BJ (cell line): ENCODE measurements at regions not wholly inside any gene's neighbourhood (a gene's known extent, or its start where the extent isn't known, plus 50 kb on each side); places are given as distances from the start of the nearest gene placed in this dataset.

Source experiments
- CTCF ChIA-PET: fragments of 350-600 bp; formaldehyde crosslinking; extraction: SDS; loops from one replicate; lab custom pipeline; 2021; ENCODE audit warnings: antibody characterized with exemption, inconsistent platforms; lab: Yijun Ruan, JAX
- POLR2A ChIA-PET: fragments of 300-600 bp; sonication (Branson Sonifier 250); formaldehyde crosslinking; extraction: SDS; loops from one replicate; lab custom pipeline; 2021; ENCODE audit warnings: antibody characterized with exemption; lab: Charles Lee
- DNase-seq: peaks from one replicate; pipeline ENCODE4 v3.0.0-alpha.2; 2011; ENCODE audit warnings: low read depth
- H3K27me3 ChIP-seq: 2 replicates; pipeline ENCODE4 v1.6.0; 2011; ENCODE audit warnings: low read length; ENCODE audit not compliant: control insufficient read depth, insufficient read depth
- H3K36me3 ChIP-seq: 2 replicates; pipeline ENCODE4 v1.5.1; 2011; ENCODE audit warnings: low read length; ENCODE audit not compliant: control insufficient read depth, insufficient read depth
- H3K4me3 ChIP-seq: 2 replicates; pipeline ENCODE4 v1.5.1; 2011; ENCODE audit warnings: low read depth, mild to moderate bottlenecking, control low read depth, low read length
- CTCF ChIP-seq: IDR thresholded peaks from 2 replicates; pipeline ENCODE4 v1.5.1; 2011; ENCODE audit warnings: low read depth, mild to moderate bottlenecking, control low read depth, inconsistent platforms, low read length, moderate library complexity; ENCODE audit not compliant: insufficient read depth

GRCh38 chr3:147713234-147714133 lies 304.3 kb downstream of the ZIC1 start:
- no peak for DNase-seq
- CTCF ChIA-PET, result interaction anchor here (0.5 kb wide), 1 partner anchor 46 kb away, joined by 3 read pairs; no protein-coding TSS in a partner anchor

GRCh38 chr3:147729641-147730040 lies 320.5 kb downstream of the ZIC1 start:
- H3K36me3 ChIP-seq, result no peaks in the 10 kb centered on the region
- H3K27me3 ChIP-seq, result no peaks in the 10 kb centered on the region
- H3K4me3 ChIP-seq, result no peak overlapping the region
- POLR2A ChIA-PET, result no interaction called here
- TF ChIP-seq CTCF, result no peak
- CTCF ChIA-PET, result no interaction called here
- DNase-seq, result no peak

More at GRCh38 chr3:147713234-147714133, 304.3 kb downstream of the ZIC1 start:
- TF ChIP-seq CTCF, result no peak
- H3K36me3 ChIP-seq, result no peaks in the 10 kb centered on the region
- H3K27me3 ChIP-seq, result no peaks in the 10 kb centered on the region
- POLR2A ChIA-PET, result no interaction called here
- no peak overlapping the region for H3K4me3 ChIP-seq

- DNase-seq, result no peak
- no peak overlapping the region for H3K4me3 ChIP-seq
- POLR2A ChIA-PET, result no interaction called here
- H3K36me3 ChIP-seq, result no peaks in the 10 kb centered on the region
- CTCF ChIA-PET, result no interaction called here
- no peaks in the 10 kb centered on the region for H3K27me3 ChIP-seq
- TF ChIP-seq CTCF, result no peak
Measured at GRCh38 chr3:147730284-147730683, 321.1 kb downstream of the ZIC1 start.

GRCh38 chr3:147733217-147733616 lies 324.1 kb downstream of the ZIC1 start:
- no peaks in the 10 kb centered on the region for H3K27me3 ChIP-seq
- CTCF ChIA-PET, result no interaction called here
- POLR2A ChIA-PET, result no interaction called here
- no peaks in the 10 kb centered on the region for H3K36me3 ChIP-seq
- TF ChIP-seq CTCF, result no peak
- no peak for DNase-seq
- no peak overlapping the region for H3K4me3 ChIP-seq

- Histone ChIP-seq H3K36me3 (no peaks in the 10 kb centered on the region), H3K27me3 (no peaks in the 10 kb centered on the region), H3K4me3 (no peak overlapping the region)
- ChIA-PET CTCF (no interaction called here), POLR2A (no interaction called here)
- DNase-seq, result no peak
- TF ChIP-seq CTCF, result no peak
Measured at GRCh38 chr3:147735616-147736015, 326.5 kb downstream of the ZIC1 start.
